HG03280 (cell line): ENCODE measurements at regions not wholly inside any gene's neighbourhood (a gene's known extent, or its start where the extent isn't known, plus 50 kb on each side); places are given as distances from the start of the nearest gene placed in this dataset.
"Not testable (repeated sequence)": the region's sequence is repeated elsewhere in the genome, so short reads cannot be mapped to it uniquely, and the experiment has no call there.

Experiments used
- ATAC-seq: cut with Tn5 transposase; IDR thresholded peaks from one replicate; pipeline ENCODE4 v1.9.1; 2021; ENCODE audit warnings: mild to moderate bottlenecking, moderate library complexity; ENCODE audit not compliant: unreplicated experiment

- no peak for ATAC-seq
These were observed 330.9 kb downstream of the BCOR start for GRCh38 chrX:39766855-39767254.

- no peak for ATAC-seq
These were observed 330.3 kb downstream of the BCOR start for GRCh38 chrX:39767446-39767845.

- ATAC-seq, result no peak
These were observed 328.0 kb downstream of the BCOR start for GRCh38 chrX:39769748-39770147.

- no peak for ATAC-seq
These were observed 326.7 kb downstream of the BCOR start for GRCh38 chrX:39771089-39771488.

GRCh38 chrX:39772057-39772832, 325.5 kb downstream of the BCOR start:
- ATAC-seq, result no peak

GRCh38 chrX:39773150-39773549, 324.6 kb downstream of the BCOR start:
- no peak for ATAC-seq

- no peak for ATAC-seq
These were observed 323.6 kb downstream of the BCOR start for GRCh38 chrX:39773923-39774773.

GRCh38 chrX:39774774-39775328, 322.9 kb downstream of the BCOR start:
- ATAC-seq, result no peak

GRCh38 chrX:39777623-39778025, 320.1 kb downstream of the BCOR start:
- no peak for ATAC-seq

GRCh38 chrX:39779952-39780783, 317.6 kb downstream of the BCOR start:
- ATAC-seq, result no peak

GRCh38 chrX:39782276-39782675, 315.5 kb downstream of the BCOR start:
- ATAC-seq, result no peak

- ATAC-seq, result no peak
These were observed 309.8 kb downstream of the BCOR start for GRCh38 chrX:39787999-39788398.

- ATAC-seq, result no peak
These were observed 309.2 kb downstream of the BCOR start for GRCh38 chrX:39788521-39788920.

- ATAC-seq, result no peak
These were observed 306.1 kb downstream of the BCOR start for GRCh38 chrX:39791691-39792090.

GRCh38 chrX:39795605-39796004, 302.2 kb downstream of the BCOR start:
- no peak for ATAC-seq

GRCh38 chrX:39796856-39797255, 300.9 kb downstream of the BCOR start:
- no peak for ATAC-seq

GRCh38 chrX:39798488-39798887, 299.3 kb downstream of the BCOR start:
- not testable (repeated sequence) for ATAC-seq

- ATAC-seq, result no peak
These were observed 295.4 kb downstream of the BCOR start for GRCh38 chrX:39802354-39802753.

GRCh38 chrX:39802908-39803307, 294.9 kb downstream of the BCOR start:
- no peak for ATAC-seq

GRCh38 chrX:39805022-39805421, 292.7 kb downstream of the BCOR start:
- ATAC-seq, result no peak

- no peak for ATAC-seq
These were observed 291.9 kb downstream of the BCOR start for GRCh38 chrX:39805825-39806224.
